Gastrocnemius medialis (tissue), 4 donors: ENCODE measurements at regions not wholly inside any gene's neighbourhood (a gene's known extent, or its start where the extent isn't known, plus 50 kb on each side); places are given as distances from the start of the nearest gene placed in this dataset.

ENCODE experiments used
- ATAC-seq, 2 donors: fragments of 150-250 bp; one replicate each; pipeline ENCODE4 v1.9.1; 2016
- DNase-seq, 2 donors: peaks; one replicate each; pipeline ENCODE4 v3.0.0-alpha.2; 2019
- H3K27ac ChIP-seq, 4 donors: fragments of 200-600 bp; sonication (generic); 1 replicate in 1 of 4; 2 replicates in 3 of 4; pipeline ENCODE4 v1.5.1; 2016 to 2018; ENCODE audit warnings: mild to moderate bottlenecking in 2 of 4, moderate library complexity in 1 of 4
- H3K27me3 ChIP-seq, 3 donors: fragments of 200-600 bp; sonication (generic) in 2 of 3; 1 replicate in 1 of 3; 2 replicates in 2 of 3; pipeline versions ENCODE4 v1.5.1 to v1.6.0; 2016 to 2019; ENCODE audit warnings: mild to moderate bottlenecking in 1 of 3, moderate library complexity in 1 of 3
- H3K36me3 ChIP-seq, 2 donors: fragments of 200-600 bp; sonication (generic) in 1 of 2; one replicate each; pipeline ENCODE4 v1.5.1; 2017 to 2018
- H3K4me1 ChIP-seq, 2 donors: fragments of 200-600 bp; sonication (generic) in 1 of 2; one replicate each; pipeline ENCODE4 v1.5.1; 2016 to 2017; ENCODE audit warnings: mild to moderate bottlenecking in 2 of 2
- H3K4me3 ChIP-seq, 4 donors: fragments of 200-600 bp; sonication (generic) in 3 of 4; 1 replicate in 1 of 4; 2 replicates in 3 of 4; pipeline ENCODE4 v1.5.1; 2016 to 2019; ENCODE audit warnings: mild to moderate bottlenecking in 2 of 4
- H3K9me3 ChIP-seq, 3 donors: fragments of 200-600 bp; sonication (generic) in 2 of 3; 1 replicate in 1 of 3; 2 replicates in 2 of 3; pipeline ENCODE4 v1.5.1; 2016 to 2019
- POLR2A ChIP-seq, 2 donors: fragments of 450-650 bp; IDR thresholded peaks; one replicate each; pipeline ENCODE4 v1.6.1; 2017; ENCODE audit warnings: antibody characterized with exemption in 2 of 2, mild to moderate bottlenecking in 2 of 2, moderate library complexity in 2 of 2
- in situ Hi-C, 4 donors: fragments of 200-750 bp; cut with MboI; loops; one replicate each; pipeline versions ENCODE4 v1.15.0 to v1.8.0; 2017; ENCODE audit warnings: low sequenced_read_pairs in 4 of 4
- intact Hi-C: fragments of 100-400 bp; cut with DNase I; formaldehyde crosslinking; loops from one replicate; pipeline ENCODE4 v1.15.1; 2023; ENCODE audit warnings: low total_unique reads
- TF ChIP-seq, protein P1 (sequence below), 5 experiments: fragments of 450-650 bp in 3 of 5; fragments of 200-600 bp in 2 of 5; sonication (generic) in 2 of 5; IDR thresholded peaks in 4 of 5; conservative IDR thresholded peaks in 1 of 5; 1 replicate in 4 of 5; 2 replicates in 1 of 5; pipeline ENCODE4 v1.5.1; 2016 to 2019; ENCODE audit warnings: antibody characterized with exemption in 5 of 5, mild to moderate bottlenecking in 3 of 5, moderate library complexity in 3 of 5

GRCh38 chr14:38789805-38790204, 313.2 kb downstream of the SEC23A start:
- ATAC-seq, result no peak
- TF ChIP-seq POLR2A (IDR thresholded peaks at IDR 0.05), result no peak
- TF ChIP-seq, protein P1, sequence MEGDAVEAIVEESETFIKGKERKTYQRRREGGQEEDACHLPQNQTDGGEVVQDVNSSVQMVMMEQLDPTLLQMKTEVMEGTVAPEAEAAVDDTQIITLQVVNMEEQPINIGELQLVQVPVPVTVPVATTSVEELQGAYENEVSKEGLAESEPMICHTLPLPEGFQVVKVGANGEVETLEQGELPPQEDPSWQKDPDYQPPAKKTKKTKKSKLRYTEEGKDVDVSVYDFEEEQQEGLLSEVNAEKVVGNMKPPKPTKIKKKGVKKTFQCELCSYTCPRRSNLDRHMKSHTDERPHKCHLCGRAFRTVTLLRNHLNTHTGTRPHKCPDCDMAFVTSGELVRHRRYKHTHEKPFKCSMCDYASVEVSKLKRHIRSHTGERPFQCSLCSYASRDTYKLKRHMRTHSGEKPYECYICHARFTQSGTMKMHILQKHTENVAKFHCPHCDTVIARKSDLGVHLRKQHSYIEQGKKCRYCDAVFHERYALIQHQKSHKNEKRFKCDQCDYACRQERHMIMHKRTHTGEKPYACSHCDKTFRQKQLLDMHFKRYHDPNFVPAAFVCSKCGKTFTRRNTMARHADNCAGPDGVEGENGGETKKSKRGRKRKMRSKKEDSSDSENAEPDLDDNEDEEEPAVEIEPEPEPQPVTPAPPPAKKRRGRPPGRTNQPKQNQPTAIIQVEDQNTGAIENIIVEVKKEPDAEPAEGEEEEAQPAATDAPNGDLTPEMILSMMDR (IDR thresholded peaks at IDR 0.05 in 4 of 5, conservative IDR thresholded peaks at IDR 0.05 in 1 of 5), result no peak
- Histone ChIP-seq H3K4me1 (no peaks in the 10 kb centered on the region), H3K4me3 (no peak overlapping the region), H3K27ac (no peak overlapping the region), H3K9me3 (no peaks in the 10 kb centered on the region), H3K27me3 (no peaks in the 10 kb centered on the region), H3K36me3 (no peaks in the 10 kb centered on the region)
- DNase-seq, result no peak
- intact Hi-C loops, result no loop called here
- in situ Hi-C loops, result no loop called here

DNA sequence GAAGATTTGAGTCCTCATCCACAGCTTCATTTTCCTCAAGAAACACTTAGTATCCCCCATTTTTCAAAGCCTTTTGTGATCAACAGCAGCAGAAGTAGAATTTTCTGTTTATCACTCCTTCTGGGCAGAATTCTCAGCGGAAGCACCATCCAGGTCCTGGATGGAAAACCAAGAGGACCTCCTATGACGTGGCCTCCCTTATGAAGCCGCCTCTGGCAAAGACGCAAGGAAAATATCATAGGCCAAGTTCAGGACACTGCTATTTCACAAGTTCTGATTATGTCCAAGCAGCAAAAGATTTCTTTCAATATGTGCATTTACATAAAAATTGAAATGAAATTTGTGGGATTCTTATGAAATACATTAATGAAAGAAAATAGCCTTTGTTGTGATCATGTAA, 315.0 kb downstream of the SEC23A start:
- ATAC-seq (no peak), DNase-seq (no peak)
- Histone ChIP-seq H3K4me3 (no peak overlapping the region), H3K4me1 (no peaks in the 10 kb centered on the region), H3K27ac (no peak overlapping the region), H3K9me3 (no peaks in the 10 kb centered on the region), H3K36me3 (no peaks in the 10 kb centered on the region), H3K27me3 (no peaks in the 10 kb centered on the region)
- in situ Hi-C loops (no loop called here), intact Hi-C loops (no loop called here)
- TF ChIP-seq, protein P1 (IDR thresholded peaks at IDR 0.05 in 4 of 5, conservative IDR thresholded peaks at IDR 0.05 in 1 of 5), result no peak
- TF ChIP-seq POLR2A (IDR thresholded peaks at IDR 0.05), result no peak

DNA sequence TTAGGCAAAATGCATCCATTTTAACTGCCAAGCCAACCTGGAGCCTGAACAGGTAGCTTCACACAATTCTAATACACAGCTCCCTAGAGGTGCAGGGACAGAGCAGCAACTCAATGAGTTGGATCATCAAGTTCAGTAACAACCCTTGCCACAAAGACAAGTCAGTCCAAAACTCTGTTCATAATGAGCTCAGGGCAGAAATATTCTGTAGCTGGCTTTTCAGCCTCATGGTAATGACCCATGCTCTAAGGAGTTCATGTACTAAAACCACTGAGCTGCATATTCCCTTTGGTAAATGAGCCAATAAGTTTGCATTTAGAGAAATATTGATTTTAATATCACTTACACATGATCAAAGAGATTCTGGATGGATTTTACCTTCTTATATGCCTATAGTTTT, 316.1 kb downstream of the SEC23A start:
- no peaks in the 10 kb centered on the region for H3K4me1 ChIP-seq
- intact Hi-C loops, result no loop called here
- in situ Hi-C loops, result no loop called here
- no peak overlapping the region for H3K4me3 ChIP-seq
- H3K9me3 ChIP-seq, result no peaks in the 10 kb centered on the region
- no peak overlapping the region for H3K27ac ChIP-seq
- TF ChIP-seq, protein P1 (IDR thresholded peaks at IDR 0.05 in 4 of 5, conservative IDR thresholded peaks at IDR 0.05 in 1 of 5), result no peak
- TF ChIP-seq POLR2A (IDR thresholded peaks at IDR 0.05), result no peak
- no peaks in the 10 kb centered on the region for H3K27me3 ChIP-seq
- ATAC-seq (no peak), DNase-seq (no peak)
- no peaks in the 10 kb centered on the region for H3K36me3 ChIP-seq

- Histone ChIP-seq H3K27ac (no peak overlapping the region), H3K9me3 (no peaks in the 10 kb centered on the region), H3K4me3 (no peak overlapping the region), H3K27me3 (no peaks in the 10 kb centered on the region), H3K36me3 (no peaks in the 10 kb centered on the region), H3K4me1 (no peaks in the 10 kb centered on the region)
- TF ChIP-seq, protein P1 (IDR thresholded peaks at IDR 0.05 in 4 of 5, conservative IDR thresholded peaks at IDR 0.05 in 1 of 5), result no peak
- TF ChIP-seq POLR2A (IDR thresholded peaks at IDR 0.05), result no peak
- DNase-seq, result no peak
- intact Hi-C loops (no loop called here), in situ Hi-C loops (no loop called here)
- no peak for ATAC-seq
Observed at GRCh38 chr14:38777401-38777800, 325.6 kb downstream of the SEC23A start.

- TF ChIP-seq, protein P1 (IDR thresholded peaks at IDR 0.05 in 4 of 5, conservative IDR thresholded peaks at IDR 0.05 in 1 of 5), result no peak
- TF ChIP-seq POLR2A (IDR thresholded peaks at IDR 0.05), result no peak
- ATAC-seq (no peak), DNase-seq (no peak)
- no peaks in the 10 kb centered on the region for H3K4me1 ChIP-seq
- H3K27ac ChIP-seq, result no peak overlapping the region
- intact Hi-C loops (no loop called here), in situ Hi-C loops (no loop called here)
- no peaks in the 10 kb centered on the region for H3K27me3 ChIP-seq
- H3K9me3 ChIP-seq, result no peaks in the 10 kb centered on the region
- H3K36me3 ChIP-seq, result no peaks in the 10 kb centered on the region
- H3K4me3 ChIP-seq, result no peak overlapping the region
Observed at GRCh38 chr14:38775986-38776385, 327.0 kb downstream of the SEC23A start.
